Lower leg skin (tissue), 4 donors: ENCODE measurements at regions not wholly inside any gene's neighbourhood (a gene's known extent, or its start where the extent isn't known, plus 50 kb on each side); places are given as distances from the start of the nearest gene placed in this dataset.

Source experiments
- DNase-seq, 2 donors: peaks; one replicate each; pipeline ENCODE4 v3.0.0-alpha.2; 2019; ENCODE audit warnings: low spot score in 2 of 2
- H3K4me3 ChIP-seq: fragments of 200-600 bp; sonication (generic); 2 replicates; pipeline ENCODE4 v1.5.1; 2017; ENCODE audit warnings: mild to moderate bottlenecking, low read depth; ENCODE audit not compliant: poor library complexity, severe bottlenecking
- CTCF ChIP-seq, 3 donors: fragments of 450-650 bp; IDR thresholded peaks; one replicate each; pipeline ENCODE4 v1.5.1; 2016; ENCODE audit warnings: antibody characterized with exemption in 3 of 3, mild to moderate bottlenecking in 3 of 3, moderate library complexity in 2 of 3
- POLR2A ChIP-seq, 2 donors: fragments of 450-650 bp; IDR thresholded peaks; one replicate each; pipeline ENCODE4 v1.6.1; 2016 to 2017; ENCODE audit warnings: antibody characterized with exemption in 2 of 2, mild to moderate bottlenecking in 1 of 2, moderate library complexity in 1 of 2
- WGBS, 2 donors: methylation state at CpG; one replicate each; pipeline ENCODE4 v1.1.5; 2018; 5-methylcytosine and 5-hydroxymethylcytosine counted together
- intact Hi-C: fragments of 100-400 bp; cut with DNase I; formaldehyde crosslinking; loops from one replicate; pipeline ENCODE4 v1.15.0; 2023; ENCODE audit warnings: low total_unique reads

- H3K4me3 ChIP-seq: no peak overlapping the region
- TF ChIP-seq CTCF (IDR thresholded peaks at IDR 0.05): no peak
- no peak for TF ChIP-seq POLR2A (IDR thresholded peaks at IDR 0.05)
- DNase-seq: peak; percentile 65 to 95
- intact Hi-C loops: no loop called here
- 0 to 3% methylated on average over 17 to 21 of the region's 21 CpGs for WGBS, 2 donors
These were observed 315.7 kb upstream of the PROK2 start for GRCh38 chr3:72100601-72101187.

- 45 to 52% methylated on average over 17 of the region's 17 CpGs for WGBS, 2 donors
- intact Hi-C loops: no loop called here
These were observed 315.1 kb upstream of the PROK2 start for GRCh38 chr3:72100080-72100511.

GRCh38 chr3:72099326-72100079 is 314.6 kb upstream of the PROK2 start:
- TF ChIP-seq CTCF (IDR thresholded peaks at IDR 0.05): no peak
- no peak for TF ChIP-seq POLR2A (IDR thresholded peaks at IDR 0.05)
- intact Hi-C loops: no loop called here
- DNase-seq: no peak
- H3K4me3 ChIP-seq: no peak overlapping the region
- WGBS, 2 donors: 79 to 81% methylated on average over 14 of the region's 14 CpGs

More at GRCh38 chr3:72100080-72100511, 315.1 kb upstream of the PROK2 start:
- TF ChIP-seq CTCF (IDR thresholded peaks at IDR 0.05): no peak
- TF ChIP-seq POLR2A (IDR thresholded peaks at IDR 0.05): no peak
- H3K4me3 ChIP-seq: no peak overlapping the region
- no peak for DNase-seq

- TF ChIP-seq CTCF (IDR thresholded peaks at IDR 0.05) (no peak), POLR2A (IDR thresholded peaks at IDR 0.05) (no peak)
- no peak overlapping the region for H3K4me3 ChIP-seq
- intact Hi-C loops: no loop called here
- DNase-seq: no peak
These were observed 312.1 kb upstream of the PROK2 start for GRCh38 chr3:72097053-72097452.

- intact Hi-C loops: no loop called here
- 37 to 48% methylated on average over 4 of the region's 4 CpGs for WGBS, 2 donors
- no peak for DNase-seq
- H3K4me3 ChIP-seq: no peak overlapping the region
- TF ChIP-seq CTCF (IDR thresholded peaks at IDR 0.05) (no peak), POLR2A (IDR thresholded peaks at IDR 0.05) (no peak)
These were observed 310.6 kb upstream of the PROK2 start for GRCh38 chr3:72095521-72095920.
